HG02798 (cell line): ENCODE measurements at regions not wholly inside any gene's neighbourhood (a gene's known extent, or its start where the extent isn't known, plus 50 kb on each side); places are given as distances from the start of the nearest gene placed in this dataset.
"Not testable (repeated sequence)": the region's sequence is repeated elsewhere in the genome, so short reads cannot be mapped to it uniquely, and the experiment has no call there.

Experiments used
- ATAC-seq: cut with Tn5 transposase; IDR thresholded peaks from one replicate; pipeline ENCODE4 v1.9.1; 2021; ENCODE audit warnings: mild to moderate bottlenecking; ENCODE audit not compliant: unreplicated experiment, poor library complexity

DNA sequence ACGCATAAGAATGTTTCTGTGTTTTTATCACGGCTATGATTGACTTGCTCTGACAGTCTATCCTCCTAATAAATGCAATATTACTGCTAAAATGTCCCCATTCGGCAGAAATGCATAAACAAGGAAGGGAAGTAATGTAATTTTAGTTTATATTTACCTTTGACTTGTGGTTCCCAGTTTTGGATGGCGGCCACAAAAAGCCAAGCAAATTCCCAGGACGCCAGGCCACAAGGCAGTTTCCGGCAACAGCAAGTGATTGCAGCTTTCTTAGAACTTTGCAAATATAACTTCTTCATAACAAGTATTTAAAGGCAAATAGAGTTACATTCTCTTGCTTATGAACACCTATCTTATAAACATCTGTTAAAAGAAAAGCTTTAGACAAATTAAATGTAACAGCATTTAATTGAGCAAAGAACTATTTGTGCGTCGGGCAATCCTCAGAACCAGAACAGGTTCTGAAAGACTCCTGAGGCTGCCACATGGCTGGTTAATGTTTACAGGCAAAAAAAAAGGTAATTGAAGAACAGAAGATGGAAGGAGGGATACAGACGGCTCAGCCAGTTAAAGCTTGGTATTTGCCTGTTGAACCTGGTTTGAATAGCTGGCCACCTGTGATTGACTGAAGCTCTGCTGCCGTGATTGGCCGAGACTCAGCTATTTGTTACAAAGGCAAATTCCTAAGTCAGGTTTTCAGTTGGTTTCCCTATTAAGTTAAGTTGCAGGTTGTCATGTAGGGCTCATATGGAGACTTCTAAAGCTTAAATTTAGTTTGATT, 80.8 kb downstream of the C21orf91 start:
- ATAC-seq: no peak

DNA sequence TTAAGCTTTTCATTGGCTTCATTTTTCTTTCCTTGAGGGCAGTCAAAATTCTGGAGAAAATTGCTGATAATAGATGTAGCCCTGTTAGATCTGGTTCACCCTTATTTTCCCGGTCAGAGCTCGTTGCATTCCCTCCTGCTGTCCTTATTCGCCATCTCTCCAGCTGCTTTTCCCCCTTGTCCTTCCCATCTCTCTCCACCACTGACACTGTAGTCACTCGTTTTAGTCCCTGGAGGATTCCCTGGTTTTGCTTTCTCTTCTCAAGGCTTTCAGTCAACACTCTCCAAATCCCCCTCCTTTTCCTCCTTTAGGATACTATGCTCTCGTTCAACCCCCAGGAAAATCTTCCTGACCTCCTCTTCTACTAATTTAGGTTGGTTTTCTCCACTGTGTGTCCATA, 83.1 kb downstream of the C21orf91 start:
- ATAC-seq: no peak

DNA sequence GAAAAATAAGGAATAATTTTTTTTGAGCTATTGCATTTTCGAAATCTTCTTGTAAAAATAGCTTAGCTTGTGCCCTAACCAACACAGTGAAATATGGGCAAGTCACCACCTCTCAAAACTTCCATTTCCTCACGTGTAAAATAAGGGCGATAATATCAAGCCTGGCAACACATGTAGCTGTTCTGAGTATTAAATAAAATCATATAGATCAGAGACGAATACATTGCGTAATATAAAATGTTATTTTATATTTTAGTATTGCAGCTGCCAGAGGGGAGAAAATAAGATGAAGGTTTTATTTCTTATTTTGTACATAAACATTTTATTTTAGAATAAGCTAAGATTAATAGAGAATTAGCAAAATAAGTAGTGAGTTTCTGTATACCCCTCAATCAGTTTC, 85.9 kb downstream of the C21orf91 start:
- no peak for ATAC-seq

DNA sequence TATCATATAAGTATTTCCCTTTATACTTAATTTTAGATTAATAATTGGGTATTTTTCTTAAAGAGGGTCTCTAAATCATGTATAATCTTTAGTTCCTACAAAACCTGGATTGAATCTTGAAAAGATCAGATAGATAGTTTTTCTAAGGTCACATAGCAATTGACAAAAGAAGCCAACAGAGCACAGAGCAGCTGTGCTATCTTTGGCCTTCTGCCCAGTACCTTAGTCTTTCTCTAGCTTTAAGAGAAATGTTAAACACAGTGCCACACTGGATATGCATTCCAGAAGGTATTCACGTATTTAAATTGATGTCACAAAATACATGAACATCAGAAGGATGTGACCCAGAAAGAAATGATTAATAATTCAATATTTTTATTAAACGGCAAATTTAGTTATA, 86.8 kb downstream of the C21orf91 start:
- no peak for ATAC-seq

DNA sequence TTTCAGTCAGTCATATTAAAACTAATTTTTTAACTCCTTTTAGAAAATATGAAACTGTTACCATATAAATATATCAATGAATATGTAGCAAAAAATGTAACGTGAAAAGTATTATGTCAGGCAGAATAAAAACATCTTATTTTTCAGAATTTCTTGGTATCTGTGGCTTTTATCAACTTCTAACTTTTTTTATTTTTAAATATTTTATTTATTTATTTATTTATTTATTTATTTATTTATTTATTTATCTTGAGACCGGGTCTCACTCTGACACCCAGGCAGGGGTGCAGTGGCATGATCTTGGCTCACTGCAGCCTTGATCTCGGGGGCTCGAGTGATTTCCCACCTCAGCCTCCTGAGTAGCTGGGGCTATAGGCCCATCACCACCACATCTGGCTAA, 87.6 kb downstream of the C21orf91 start:
- ATAC-seq: no peak

DNA sequence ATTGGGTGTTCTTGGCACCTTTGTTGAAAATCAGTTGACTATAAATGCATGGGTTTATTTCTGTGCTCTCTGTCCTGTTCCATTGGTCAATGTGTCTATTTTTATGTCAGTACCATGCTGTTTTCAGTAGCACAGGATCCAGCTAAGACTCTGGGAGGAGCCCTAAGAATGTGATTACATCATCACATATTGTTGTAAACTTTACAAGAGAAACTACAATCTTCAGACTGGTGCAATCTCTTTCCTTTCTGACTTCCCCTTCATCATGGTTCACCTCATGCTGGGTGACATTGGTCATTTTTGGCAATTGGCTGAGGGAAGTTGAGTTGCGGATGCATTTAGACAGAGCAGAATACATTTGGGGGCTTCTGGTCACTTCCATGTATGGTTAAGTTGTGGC, 88.4 kb downstream of the C21orf91 start:
- no peak for ATAC-seq

DNA sequence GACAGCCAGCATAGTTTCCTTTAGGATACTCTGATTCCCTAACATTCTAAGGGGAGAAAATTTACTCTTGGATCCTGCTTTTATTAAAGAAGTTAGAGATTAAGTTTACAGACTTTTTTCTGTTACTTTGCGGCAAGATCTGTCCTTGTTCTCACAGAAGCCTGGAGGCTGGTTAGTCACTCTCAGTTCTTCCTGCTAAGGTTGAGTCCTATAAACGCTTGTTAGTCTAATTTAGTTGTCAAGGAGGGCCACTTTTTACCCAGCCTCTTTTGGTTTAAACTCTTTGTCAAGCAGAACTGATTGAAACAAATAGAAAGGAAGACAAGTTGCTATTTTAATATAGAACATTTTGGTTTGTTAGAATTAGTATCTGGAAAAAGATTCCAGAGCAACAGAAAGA, 89.7 kb downstream of the C21orf91 start:
- no peak for ATAC-seq

DNA sequence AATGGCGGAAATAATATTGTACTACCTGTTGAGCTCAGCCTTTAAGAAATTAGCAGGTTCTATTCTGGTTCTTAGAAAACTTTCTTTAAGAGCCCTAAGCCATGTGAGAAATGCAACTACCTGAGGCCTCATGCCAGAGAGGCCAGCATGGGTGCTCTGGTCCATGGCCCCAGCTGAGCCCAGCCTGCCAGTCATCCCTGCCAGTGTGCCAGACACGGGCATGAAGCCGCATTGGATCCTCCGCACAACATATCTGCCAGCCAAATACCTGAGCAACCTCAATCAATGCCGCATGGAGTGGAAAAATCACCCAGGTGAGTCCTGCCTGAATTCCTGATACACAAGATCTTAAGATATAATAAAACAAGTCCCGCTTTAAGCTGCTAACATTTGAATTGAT, 91.8 kb downstream of the C21orf91 start:
- ATAC-seq: no peak

DNA sequence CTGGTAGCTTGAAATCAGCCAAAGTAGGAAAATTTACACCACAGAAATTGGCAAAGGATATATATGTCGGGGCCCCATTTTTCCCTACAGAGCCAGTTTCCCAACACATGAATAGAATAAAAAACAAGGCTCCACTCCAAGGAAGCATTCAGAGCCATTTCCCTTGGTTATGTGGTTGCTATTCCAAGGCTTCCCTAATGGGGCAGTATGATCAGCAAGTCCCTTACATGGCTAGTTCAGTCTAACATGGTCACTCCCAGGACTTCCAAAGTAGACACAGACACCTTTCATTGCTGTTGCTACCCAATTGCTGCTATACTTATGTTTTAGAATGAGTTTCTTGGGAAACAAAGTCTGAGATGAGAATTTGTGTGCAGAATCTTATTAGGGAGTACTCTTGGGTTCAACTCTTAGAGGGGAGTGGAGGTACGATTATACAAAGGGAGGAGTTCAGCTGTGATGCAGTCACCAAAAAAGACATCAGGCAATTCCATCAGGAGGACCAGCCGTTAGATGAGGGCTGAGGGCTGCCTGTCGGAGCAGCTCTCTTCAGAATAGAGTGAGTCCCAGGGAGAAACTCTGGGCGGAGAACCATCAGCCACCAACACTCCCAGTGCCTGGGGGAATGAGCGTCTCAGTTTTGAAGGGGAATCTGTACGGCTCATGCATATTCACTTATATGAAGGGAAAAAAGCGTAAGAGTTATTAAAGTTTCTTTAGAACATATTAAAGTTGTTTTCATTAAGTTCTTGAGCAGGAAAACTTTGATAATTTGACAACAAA, 92.9 kb downstream of the C21orf91 start:
- ATAC-seq: no peak

DNA sequence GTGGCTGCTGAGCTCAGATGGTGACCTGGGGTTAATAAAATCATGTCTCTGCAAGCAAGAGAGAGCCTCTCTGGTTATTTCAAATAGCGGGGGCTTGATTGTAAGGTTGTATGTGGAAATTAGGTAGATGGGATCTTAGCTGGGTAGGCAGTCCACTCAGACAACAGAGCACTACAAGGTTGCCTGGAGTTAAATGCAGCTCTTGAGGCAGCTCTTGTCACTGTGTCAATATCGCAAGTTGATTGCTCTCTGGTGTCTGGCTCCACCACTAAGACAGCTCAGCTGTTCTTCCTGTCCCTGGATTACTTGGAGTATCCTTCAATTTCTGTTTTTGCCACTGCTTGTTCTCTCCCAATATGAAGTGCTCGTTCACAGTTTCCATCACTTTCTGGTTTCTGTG, 93.8 kb downstream of the C21orf91 start:
- ATAC-seq: no peak

DNA sequence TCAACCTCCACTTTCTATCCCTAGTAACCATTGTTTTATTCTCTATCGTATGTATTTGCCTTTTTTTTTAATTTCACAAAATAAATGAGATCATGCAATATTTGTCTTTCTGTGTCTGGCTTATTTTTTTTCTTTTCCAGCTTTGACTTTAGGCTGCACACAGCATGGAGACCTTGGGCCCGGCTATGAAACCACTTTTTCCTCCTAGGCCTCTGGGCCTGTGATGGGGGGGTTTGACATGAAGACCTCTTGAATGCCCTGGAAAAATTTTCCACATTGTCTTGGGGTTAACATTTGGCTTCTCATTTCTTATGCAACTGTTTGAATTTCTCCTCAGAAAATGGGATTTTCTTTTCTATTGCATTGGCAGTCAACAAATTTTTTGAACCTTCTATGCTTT, 100.2 kb upstream of the BTG3 start:
- no peak for ATAC-seq

DNA sequence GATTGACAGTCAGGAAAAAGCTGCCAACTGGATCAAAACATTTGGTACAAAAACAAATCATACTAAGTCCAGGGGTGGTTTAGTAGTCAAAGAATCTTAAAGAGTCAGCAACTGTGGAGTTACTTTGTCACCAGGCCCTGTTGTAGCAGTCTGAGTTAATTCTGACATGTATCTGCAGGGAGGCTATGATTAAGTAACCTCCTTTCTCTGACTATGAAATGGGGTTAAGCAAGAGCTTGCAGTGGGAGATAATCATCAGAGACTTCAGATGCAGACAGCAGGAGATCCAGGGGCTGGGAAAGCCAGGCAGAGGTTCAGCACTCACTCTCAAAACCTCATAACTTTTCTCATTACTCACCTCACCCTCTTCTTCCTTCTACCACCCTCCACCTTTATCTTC, 99.2 kb upstream of the BTG3 start:
- no peak for ATAC-seq

DNA sequence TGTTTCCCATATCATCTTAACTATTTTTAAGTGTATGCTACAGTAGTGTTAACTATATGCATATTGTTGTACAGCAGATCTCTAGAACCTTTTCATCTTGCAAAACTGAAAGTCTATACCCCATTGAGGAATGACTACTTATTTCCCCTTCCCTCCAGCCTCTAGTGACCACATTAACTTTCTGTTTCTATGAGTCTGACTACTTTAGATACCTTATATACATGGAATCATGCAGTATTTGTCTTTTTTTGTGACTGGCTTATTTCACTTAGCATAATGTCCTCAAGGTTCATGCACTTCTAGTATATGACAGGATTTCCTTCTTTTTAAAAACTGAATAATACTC, 96.5 kb upstream of the BTG3 start:
- ATAC-seq: peak; percentile 98

DNA sequence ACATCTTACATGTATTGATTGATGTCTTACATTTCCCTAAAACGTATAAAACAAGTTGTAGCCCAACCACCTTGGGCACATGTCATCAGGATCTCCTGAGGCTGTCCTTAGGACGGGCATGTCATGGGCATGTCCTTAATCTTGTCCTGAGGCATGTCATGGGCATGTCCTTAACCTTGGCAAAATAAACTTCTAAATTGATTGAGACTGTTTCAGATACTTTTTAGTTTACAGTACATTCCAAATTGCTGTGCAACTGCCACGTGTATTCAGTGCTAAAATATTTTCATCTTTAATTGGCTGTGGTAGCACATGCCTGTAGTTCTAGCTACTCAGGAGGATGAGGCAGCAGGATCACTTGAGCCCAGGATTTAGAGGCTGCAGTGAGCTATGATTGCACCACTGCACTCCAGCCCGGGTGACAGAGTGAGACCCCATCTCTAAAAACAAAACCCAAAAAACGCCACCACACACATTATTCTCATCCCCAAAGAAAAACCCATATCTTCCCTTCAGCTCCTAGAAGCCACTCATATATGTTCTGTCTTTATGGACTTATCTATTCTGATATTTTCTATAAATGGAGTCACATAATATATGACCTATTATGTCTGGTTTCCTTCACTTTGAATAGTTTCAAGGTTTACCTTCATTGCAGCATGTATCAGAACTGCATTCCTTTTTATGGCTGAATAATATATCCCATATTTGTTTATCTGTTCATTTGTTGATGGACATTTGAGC, 96.0 kb upstream of the BTG3 start:
- ATAC-seq: peak; percentile 37

DNA sequence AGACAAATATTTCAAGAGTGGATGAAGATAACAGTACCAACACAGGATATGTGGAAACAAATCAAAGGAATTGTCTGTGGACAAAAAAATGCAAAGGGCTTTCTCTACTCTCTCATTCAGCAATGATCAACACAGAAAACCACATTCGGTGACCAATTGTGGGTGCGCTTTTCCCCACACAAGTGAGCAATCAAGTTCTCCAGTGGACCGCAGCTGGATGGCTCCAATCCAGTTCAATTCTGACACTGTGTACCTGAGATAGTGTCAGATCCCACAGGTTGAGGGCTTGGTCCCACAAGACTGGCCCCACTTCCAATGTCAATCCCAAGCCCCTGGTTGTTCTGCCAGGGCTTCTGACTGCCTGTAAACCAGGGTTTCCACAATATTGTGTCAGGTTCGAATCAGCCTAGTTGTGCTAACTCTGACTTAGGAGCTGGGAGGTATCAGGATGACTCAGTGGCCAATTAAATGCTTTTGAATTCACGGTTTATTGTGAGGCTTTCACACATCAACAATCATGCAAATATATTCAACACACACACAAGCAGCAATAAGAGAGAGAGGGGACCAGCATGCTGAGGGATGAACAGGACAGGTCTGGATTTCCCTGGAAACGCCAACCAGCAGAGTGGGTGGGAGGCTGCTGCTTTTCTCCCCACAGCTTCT, 87.0 kb upstream of the BTG3 start:
- peak; percentile 55 for ATAC-seq

DNA sequence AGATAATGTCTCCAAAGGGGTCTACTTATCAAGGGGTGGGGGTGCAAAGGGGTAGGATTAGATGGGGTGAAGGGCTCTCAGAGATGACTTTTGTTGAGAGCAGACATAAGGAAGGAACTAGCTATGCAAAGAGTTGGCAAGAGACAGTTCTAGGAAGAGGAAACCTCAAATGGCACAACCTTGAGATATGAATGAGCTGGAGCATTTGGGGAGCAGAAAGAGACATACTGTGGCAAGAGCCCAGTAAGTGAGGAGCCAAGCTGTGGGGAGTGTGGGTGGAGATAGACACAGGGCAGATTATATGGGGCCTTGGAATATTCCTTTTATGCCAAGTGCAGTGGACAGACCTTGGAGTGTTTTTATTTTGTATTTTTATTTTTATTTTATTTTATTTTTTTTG, 84.8 kb upstream of the BTG3 start:
- ATAC-seq: no peak

DNA sequence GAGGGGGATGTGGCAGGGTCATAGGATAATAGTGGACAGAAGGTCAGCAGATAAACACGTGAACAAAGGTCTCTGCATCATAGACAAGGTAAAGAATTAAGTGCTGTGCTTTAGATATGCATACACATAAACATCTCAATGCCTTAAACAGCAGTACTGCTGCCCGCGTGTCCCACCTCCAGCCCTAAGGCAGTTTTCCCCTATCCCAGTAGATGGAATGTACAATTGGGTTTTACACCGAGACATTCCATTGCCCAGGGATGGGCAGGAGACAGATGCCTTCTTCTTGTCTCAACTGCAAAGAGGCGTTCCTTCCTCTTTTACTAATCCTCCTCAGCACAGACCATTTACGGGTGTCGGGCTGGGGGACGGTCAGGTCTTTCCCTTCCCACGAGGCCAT, 81.7 kb upstream of the BTG3 start:
- ATAC-seq: not testable (repeated sequence)

DNA sequence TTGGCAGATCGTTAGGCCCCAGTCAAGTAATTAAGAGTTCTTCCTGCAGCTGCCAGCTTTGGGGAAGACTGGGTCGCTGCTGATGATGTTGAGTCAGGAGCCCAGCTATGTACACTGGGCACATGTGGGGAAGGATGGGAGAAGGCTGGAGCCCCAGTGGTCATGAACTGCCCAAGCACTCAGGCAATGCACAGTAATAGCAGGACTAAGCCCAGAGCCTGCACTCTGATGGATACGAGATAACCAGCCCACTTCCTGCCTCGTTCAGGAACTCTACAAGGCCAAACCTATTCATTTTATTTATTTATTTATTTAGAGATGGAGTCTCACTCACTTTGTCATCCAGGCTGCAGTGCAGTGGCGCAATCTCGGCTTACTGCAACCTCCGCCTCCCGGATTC, 81.1 kb upstream of the BTG3 start:
- no peak for ATAC-seq

DNA sequence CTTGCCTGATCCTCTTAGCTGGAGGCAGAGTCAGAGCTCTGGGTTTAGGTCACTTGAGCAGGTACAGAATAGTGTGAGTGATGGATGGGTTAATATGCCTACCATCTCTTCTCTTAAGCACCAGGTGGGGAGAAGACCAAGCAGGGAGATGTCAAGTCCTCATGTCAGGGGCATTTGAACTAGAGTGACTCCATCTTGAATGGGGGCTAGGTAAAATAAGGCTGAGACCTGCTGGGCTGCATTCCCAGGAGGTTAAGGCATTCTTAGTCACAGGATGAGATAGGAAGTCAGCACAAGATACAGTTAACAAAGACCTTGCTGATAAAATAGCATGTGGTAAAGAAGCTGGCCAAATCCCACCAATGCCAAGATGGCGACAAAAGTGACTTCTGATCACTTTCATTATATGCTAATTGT, 77.4 kb upstream of the BTG3 start:
- ATAC-seq: no peak

DNA sequence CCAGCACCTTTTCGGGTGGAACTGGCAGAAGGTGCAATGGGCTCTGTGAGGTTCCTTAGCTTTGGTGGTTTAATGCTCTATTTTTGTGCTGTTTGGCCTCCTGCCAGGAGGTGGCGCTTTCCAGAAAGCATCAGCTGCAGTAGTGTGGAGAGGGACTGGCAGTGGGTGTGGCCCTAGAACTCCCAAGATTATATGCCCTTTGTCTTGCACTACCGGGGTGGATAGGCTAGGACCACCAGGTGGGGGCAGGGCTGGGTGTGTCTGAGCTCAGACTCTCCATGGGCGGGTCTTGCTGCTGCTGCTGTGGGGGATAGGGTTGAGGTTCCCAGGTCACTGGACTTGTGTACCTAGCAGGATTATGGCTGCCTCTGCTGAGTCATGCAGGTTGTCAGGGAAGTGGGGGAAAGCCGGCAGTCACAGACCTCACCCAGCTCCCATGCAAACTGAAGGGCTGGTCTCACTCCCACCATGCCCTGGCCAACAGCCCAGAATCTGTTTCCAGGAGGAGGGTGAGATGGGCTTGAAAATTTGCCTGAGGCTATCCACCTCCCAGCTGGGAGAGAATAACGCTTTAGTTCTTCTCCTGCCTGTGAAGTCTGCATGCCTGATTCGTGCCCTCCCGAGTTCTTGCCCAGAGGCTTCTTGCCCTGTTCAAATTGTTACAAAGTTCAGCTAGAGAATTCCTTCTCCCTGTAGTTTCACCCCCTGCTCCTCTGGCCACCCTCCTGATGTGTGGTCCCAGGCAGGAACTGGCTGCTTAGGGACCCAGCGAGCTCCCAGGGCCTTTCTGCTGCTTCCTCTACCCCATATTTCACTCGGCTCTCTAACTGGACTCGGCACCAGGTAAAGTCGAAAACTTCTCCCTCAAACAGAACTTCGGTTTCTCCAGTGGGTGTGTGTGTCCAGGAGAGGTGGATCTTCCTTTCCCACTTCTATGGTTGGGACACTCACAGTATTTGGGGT, 76.5 kb upstream of the BTG3 start:
- no peak for ATAC-seq
